LNCaP clone FGC (cell line): ENCODE measurements at regions not wholly inside any gene's neighbourhood (a gene's known extent, or its start where the extent isn't known, plus 50 kb on each side); places are given as distances from the start of the nearest gene placed in this dataset.

Source experiments
- DNase-seq: peaks from one replicate; pipeline ENCODE4 v3.0.0-alpha.2; 2011; ENCODE audit warnings: low read depth
- H3K4me3 ChIP-seq: 2 replicates; pipeline ENCODE4 v1.5.1; 2011; ENCODE audit warnings: mild to moderate bottlenecking, low read depth, low read length, control low read depth
- TF ChIP-seq, protein P1 (sequence below): IDR thresholded peaks from 2 replicates; pipeline ENCODE4 v1.5.1; 2012; ENCODE audit warnings: mild to moderate bottlenecking; ENCODE audit not compliant: control insufficient read depth, insufficient read depth; ENCODE audit errors: extremely low read depth

DNA sequence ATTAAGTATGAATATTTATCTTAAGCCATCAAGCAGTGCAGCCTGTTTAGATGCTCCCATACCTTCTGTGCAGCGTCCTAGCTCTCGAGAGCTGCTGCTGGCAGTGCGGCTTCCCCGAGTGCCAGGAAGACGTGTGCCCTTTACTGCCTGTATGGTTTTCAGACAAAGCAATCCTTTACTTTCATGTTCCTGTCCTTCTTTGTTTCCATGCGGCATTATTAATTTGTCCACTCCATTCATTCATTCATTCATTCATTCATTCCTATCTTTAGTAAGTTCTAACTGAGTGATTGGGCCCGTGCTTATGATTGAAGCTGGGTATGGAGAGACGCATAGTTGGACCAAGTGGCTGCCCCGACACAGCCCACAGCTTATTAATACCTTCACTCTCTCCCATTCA, 446.6 kb upstream of the HNRNPA3 start:
- TF ChIP-seq, protein P1, sequence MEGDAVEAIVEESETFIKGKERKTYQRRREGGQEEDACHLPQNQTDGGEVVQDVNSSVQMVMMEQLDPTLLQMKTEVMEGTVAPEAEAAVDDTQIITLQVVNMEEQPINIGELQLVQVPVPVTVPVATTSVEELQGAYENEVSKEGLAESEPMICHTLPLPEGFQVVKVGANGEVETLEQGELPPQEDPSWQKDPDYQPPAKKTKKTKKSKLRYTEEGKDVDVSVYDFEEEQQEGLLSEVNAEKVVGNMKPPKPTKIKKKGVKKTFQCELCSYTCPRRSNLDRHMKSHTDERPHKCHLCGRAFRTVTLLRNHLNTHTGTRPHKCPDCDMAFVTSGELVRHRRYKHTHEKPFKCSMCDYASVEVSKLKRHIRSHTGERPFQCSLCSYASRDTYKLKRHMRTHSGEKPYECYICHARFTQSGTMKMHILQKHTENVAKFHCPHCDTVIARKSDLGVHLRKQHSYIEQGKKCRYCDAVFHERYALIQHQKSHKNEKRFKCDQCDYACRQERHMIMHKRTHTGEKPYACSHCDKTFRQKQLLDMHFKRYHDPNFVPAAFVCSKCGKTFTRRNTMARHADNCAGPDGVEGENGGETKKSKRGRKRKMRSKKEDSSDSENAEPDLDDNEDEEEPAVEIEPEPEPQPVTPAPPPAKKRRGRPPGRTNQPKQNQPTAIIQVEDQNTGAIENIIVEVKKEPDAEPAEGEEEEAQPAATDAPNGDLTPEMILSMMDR: no peak
- no peak overlapping the region for H3K4me3 ChIP-seq

DNA sequence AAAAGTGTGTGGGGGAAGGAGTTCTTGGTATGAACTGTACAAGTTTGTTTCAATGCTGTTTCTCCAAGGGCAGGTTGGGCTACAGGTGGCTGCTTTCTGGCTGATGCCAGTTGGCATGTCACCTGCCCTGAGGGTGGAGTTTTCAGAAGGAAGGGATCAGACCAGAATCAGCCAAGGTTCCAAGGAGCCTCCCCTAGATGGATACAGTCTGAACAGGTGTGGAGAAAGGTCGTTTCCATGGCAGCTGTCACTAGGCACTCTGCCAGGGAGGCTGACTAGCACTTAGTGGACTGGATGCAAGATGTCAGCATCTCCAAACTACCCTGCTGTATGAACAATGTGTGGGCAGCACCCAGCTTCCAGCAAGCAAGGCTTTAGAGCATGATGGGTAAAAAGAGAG, 444.4 kb upstream of the HNRNPA3 start:
- DNase-seq: no peak
- TF ChIP-seq, protein P1: no peak
- H3K4me3 ChIP-seq: no peak overlapping the region

More for the DNA sequence above, 446.6 kb upstream of the HNRNPA3 start:
- no peak for DNase-seq

DNA sequence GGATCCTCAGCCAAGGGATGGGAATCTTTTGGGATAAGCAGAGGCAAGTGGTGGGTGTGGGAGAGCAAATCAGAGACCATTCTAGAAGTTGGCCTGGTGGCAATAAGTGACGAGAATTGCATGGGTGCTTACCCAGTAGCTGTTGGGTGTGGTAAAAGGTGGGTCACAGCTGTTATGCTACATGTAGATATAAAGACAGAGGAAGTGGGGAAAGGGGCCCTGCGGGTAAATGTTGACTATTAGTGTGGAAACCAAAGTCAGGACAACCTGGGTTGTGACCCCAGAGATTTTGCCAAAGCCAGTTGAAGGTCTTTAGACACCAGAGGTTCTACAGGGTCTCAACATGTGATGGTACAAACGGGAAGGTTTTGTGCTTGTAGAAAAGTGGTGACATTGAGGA, 443.6 kb upstream of the HNRNPA3 start:
- TF ChIP-seq, protein P1: no peak
- DNase-seq: no peak
- H3K4me3 ChIP-seq: no peak overlapping the region

DNA sequence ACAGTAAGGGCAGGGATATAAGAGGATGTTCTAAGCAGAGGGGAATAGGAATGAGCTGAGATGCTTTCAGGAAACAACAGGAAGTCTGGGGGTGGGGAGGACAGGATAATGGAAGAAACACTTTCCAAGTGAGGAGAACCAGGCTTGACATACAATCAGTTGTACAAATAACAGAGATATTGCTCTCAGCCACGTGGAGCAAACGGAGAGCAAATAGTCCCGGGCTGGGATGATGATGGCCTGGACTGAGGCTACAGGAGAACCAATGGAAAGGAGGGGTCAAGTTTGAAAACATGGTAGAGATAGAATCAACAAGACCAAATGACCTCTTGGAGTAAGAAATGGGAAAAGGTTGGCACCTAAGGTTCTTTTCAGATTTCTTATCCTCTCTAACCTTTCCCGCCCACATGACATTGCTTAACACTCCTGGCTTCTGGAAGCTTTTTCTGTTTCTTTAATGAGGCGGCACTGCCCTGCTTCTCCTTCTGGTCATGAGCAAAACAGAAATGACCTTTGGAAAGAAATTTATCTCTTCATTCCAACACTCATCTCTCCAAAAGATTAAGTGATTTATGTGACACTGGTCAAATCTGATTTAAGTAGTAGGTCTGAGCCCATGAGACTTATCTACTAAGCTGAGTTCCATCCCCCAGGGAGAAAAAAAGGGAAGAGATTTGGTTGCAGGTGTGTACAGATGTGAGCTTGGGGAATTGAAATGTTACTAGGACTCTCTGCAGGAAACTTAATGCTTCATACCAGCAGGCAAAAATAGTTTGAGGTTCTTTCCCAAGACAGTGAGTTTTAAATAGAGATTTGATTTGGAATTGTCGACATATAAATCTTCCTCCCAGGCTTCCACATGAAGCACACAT, 442.9 kb upstream of the HNRNPA3 start:
- TF ChIP-seq, protein P1: no peak
- no peak for DNase-seq
- no peak overlapping the region for H3K4me3 ChIP-seq

DNA sequence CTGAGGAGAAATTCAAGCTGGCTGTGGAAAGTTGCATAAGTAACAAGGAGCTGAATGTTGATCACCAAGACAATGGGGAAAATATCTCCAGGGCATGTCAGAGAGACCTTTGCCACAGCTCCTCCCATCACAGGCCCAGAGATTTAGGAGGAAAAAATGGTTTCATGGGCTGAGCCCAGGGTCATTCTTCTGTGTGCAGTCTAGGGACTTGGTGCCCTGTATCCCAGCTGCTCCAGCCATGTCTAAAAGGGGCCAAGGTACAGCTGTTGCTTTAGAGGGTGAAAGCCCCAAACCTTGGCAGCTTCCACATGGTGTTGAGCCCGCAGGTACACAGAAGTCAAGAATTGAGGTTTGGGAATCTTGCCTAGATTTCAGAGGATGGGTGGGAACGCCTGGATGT, 439.8 kb upstream of the HNRNPA3 start:
- no peak for DNase-seq

DNA sequence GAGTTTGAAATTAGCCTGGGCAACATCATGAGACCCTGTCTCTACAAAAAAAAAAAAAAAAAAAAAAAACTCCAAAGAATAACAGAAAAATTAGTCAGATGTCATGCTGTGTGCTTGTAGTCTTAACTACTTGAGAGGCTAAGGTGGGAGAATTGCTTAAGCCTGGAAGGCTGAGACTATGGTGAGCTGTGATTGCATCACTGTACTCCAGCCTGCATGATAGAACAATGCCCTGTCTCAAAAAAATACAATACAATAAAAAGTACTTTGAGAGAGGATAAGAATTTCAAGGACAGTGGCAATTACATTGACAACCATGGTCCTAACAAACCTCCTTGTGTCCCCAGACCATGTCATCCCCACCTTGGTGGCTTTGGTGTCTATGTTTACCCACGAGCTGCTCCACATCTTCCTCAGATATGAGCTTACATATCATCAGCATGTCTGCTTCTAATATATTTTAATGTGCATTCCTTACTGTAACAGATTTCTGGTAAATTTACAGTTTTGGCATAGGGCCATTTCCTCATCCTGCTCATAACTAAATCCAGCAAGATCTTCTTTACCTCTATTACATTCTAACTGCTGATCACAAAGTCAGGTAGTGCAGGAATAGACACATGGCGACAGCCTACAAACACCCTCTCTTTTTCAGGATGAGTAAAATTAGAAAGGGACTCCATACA, 437.7 kb upstream of the HNRNPA3 start:
- no peak overlapping the region for H3K4me3 ChIP-seq
- TF ChIP-seq, protein P1: no peak

More for the DNA sequence above, 439.8 kb upstream of the HNRNPA3 start:
- H3K4me3 ChIP-seq: no peak overlapping the region
- TF ChIP-seq, protein P1: no peak

More for the DNA sequence above, 437.7 kb upstream of the HNRNPA3 start:
- DNase-seq: no peak
